HG03439 (cell line): ENCODE measurements at regions not wholly inside any gene's neighbourhood (a gene's known extent, or its start where the extent isn't known, plus 50 kb on each side); places are given as distances from the start of the nearest gene placed in this dataset.

Experiments used
- ATAC-seq: cut with Tn5 transposase; IDR thresholded peaks from one replicate; pipeline ENCODE4 v1.9.1; 2021; ENCODE audit warnings: mild to moderate bottlenecking, moderate library complexity; ENCODE audit not compliant: unreplicated experiment

- ATAC-seq, result no peak
Measured at GRCh38 chr1:72365693-72366092, 83.4 kb upstream of the NEGR1 start.

- no peak for ATAC-seq
Measured at GRCh38 chr1:72362538-72362937, 80.2 kb upstream of the NEGR1 start.

GRCh38 chr1:72357411-72357810, 75.1 kb upstream of the NEGR1 start:
- ATAC-seq, result no peak

- ATAC-seq, result no peak
Measured at GRCh38 chr1:72355899-72356298, 73.6 kb upstream of the NEGR1 start.

- no peak for ATAC-seq
Measured at GRCh38 chr1:72341661-72342060, 59.3 kb upstream of the NEGR1 start.

GRCh38 chr1:72336776-72337175, 54.4 kb upstream of the NEGR1 start:
- no peak for ATAC-seq
